Muscle of back (tissue), 3 donors: ENCODE measurements at regions not wholly inside any gene's neighbourhood (a gene's known extent, or its start where the extent isn't known, plus 50 kb on each side); places are given as distances from the start of the nearest gene placed in this dataset.
"Not testable (repeated sequence)": the region's sequence is repeated elsewhere in the genome, so short reads cannot be mapped to it uniquely, and the experiment has no call there.

Source experiments
- DNase-seq, 3 donors: peaks; one replicate each; pipeline versions ENCODE4 v3.0.0 to v3.0.0-alpha.2; 2013

GRCh38 chr11:35046681-35047080 lies 92.3 kb upstream of the CD44 start:
- DNase-seq = no peak

- no peak for DNase-seq
These were observed 91.8 kb upstream of the CD44 start for GRCh38 chr11:35047179-35047578.

GRCh38 chr11:35047769-35048168 lies 91.2 kb upstream of the CD44 start:
- no peak for DNase-seq

- DNase-seq = not testable (repeated sequence)
These were observed 90.6 kb upstream of the CD44 start for GRCh38 chr11:35048346-35048745.

- no peak for DNase-seq
These were observed 89.0 kb upstream of the CD44 start for GRCh38 chr11:35049859-35050531.

DNA sequence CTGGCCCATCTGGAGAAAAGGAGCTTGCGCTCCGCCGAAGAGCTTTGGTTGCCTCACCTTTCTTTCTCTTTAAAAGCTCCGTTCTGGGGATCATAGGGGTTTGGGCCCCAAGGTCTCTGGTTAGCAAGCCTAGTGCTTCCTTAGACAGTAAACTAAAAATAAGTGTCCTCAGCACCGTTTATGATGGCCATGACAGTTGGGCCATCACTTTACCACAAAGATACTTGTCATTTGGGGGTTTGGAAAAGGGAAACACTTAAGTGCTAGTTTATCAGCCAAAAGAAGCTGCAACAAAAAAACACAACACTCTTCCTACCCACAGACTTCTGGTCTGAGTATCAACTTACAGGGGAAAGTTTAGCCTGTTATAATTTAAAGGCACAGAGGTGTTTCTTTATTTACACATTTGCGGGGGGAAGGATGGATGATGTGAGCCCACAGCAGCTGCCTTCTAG lies 88.4 kb upstream of the CD44 start:
- no peak for DNase-seq

GRCh38 chr11:35056391-35057093 lies 82.4 kb upstream of the CD44 start:
- DNase-seq = no peak

GRCh38 chr11:35057926-35058668 lies 80.9 kb upstream of the CD44 start:
- DNase-seq = no peak

DNA sequence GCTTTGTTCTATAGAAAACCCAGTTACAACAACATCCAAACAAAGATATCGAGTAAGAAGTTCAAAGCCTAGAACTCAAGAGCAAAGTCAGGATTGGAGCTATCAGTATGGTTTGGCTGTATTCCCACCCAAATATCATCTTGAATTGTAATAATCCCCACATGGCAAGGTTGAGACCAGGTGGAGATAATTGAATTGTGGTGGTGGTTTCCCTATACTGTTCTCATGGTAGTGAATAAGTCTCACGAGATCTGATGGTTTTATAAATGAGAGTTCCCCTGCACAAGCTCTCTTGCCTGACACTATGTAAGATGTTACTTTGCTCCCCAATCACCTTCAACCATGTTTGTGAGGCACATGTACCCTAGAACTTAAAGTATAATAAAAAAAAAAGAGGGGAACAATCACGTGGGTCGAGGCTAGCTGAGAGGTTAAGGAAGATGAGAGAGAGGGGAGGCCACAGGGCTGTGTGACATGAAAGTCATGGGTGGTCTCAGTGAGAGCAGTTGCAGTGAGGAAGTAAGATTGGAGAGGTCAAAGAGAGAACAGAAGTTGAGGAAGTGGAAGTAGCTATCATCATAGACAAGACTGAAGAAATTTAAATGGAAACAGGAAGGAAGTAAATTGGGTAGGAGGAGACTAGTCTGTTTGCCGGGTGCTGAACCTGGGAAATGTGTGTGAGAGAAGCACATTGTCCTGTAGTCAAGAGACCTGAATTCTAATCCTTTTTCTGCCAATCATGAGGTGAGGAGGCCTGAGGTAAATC lies 80.1 kb upstream of the CD44 start:
- DNase-seq = no peak

- no peak for DNase-seq
These were observed 77.2 kb upstream of the CD44 start for GRCh38 chr11:35061516-35062440.

DNA sequence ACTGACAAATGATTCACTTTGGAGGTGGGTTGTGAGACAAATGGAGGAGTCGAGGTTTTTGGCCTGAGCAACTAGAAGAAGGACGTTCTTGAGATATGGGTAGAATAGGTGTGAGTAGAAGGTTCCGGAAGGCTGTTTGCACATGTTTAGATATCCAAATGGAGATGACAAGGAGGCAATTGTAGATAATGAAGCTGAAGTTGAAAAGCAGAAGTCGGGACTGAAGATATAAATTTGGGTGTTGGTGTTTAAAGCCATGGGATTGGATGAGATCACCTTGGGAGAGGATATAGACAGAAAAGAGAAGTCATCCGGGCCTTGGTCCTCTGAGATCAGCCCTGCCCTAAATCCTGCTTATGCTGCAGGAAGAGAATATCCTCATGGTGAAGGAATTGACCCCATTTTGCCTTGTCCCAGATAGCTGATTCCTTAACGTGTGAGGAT lies 75.5 kb upstream of the CD44 start:
- DNase-seq = no peak

DNA sequence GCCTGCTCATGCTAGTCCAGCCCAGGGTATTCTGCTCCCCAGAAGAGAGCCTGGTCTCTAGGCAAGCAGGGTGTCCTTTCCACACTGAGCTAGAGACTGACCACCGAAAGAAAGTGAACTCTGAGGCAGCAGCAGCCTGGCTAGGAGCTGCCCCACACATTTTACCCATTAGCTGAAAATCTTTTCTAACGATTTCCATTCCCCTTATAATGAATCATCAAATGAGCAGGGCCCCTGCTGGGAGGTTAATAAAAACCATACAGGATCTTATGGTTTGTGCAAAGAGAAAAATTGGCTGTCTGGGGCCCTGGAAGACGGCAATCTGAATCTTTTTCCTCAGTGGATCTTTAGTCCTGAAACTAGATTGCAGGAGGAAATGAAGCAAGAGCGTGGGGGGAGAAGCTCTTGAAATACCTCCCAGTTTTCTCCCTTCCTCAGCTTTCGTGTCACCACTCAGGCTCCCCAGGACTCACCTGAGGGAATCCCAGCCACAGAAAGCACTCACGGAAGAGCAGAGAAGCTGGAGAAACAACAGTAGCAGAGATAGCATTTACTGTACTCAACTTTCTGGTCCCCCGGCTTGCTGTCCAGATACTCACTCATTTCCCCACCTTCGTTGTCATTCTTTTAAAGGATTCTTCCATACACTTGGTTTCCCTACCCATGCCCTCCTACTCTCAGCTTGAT lies 74.7 kb upstream of the CD44 start:
- DNase-seq = peak; percentile 55 to 84 (median 60)

GRCh38 chr11:35065566-35065965 lies 73.4 kb upstream of the CD44 start:
- peak in 2 of 3 donors; percentile 59 to 64 for DNase-seq

- no peak for DNase-seq
These were observed 72.9 kb upstream of the CD44 start for GRCh38 chr11:35066030-35066429.

GRCh38 chr11:35066783-35067423 lies 72.1 kb upstream of the CD44 start:
- no peak for DNase-seq

DNA sequence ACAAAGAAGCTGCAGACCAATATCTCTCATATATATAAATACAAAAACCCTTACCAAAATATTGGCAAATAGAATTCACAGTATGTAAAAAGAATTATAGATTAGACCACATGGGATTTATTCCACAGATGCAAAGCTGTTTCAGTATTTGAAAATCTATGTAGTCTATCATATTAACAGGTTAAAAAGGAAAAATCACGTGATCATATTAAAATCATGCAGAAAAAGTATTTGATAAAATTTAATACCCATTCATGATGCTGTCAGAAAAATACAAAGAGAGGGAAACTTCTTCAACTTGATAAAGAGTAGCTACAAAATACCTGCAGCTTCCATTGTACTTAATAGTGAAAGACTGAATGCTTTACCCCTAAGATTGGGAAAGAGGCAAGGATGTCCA lies 67.2 kb upstream of the CD44 start:
- DNase-seq = no peak

GRCh38 chr11:35073691-35074419 lies 65.1 kb upstream of the CD44 start:
- DNase-seq = no peak

DNA sequence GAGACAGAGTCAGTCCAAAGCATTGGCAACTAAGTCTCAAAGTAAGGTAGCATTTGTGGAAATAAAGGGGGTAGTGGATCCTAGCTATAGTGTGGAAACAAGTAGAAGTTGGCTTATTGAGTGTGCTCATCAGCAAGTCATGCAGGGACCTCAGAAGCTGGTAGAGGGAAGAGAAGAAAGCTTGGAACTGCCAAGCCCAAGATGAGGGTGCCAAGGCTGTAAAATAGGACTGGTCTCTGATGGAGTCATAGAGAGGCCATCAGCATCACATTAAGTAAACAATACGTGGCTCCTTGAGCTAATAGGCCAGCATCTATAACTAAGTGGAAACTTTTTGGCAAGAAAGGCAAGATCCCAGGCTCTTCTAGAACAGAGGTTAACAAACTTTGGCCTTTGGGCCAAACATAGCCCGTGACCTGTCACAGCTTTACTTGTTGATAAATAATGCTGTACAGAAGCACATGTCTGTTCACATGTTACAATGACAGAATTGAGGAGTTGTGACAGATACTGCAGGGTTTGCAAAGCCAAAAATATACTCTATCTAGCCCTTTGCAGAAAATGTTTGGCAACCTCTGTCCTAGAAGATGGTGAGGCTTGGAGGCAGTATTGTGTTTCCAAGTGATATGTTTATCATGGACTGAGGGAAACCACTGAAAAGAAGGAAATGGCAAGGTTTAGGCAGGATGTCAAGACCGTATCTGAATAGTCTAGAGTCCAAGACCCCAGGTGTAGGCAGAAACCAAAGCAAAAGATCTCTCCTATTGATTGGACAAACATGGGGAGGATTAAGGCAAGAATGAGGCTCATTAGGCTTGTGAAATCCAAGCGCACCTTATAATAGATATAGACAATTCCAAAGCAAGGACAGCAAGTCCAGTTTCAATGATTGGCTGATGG lies 62.5 kb upstream of the CD44 start:
- DNase-seq = no peak
